Type B pancreatic cell (in vitro differentiated cells): ENCODE measurements at regions not wholly inside any gene's neighbourhood (a gene's known extent, or its start where the extent isn't known, plus 50 kb on each side); places are given as distances from the start of the nearest gene placed in this dataset.

ENCODE experiments used
- DNase-seq: peaks from one replicate; pipeline ENCODE4 v3.0.0; 2021; ENCODE audit warnings: mixed read lengths; ENCODE audit not compliant: unreplicated experiment; ENCODE audit errors: extremely low spot score
- H3K27ac Mint-ChIP-seq: 2 replicates; pipeline ENCODE4 v1.8.0; 2021; ENCODE audit warnings: mild to moderate bottlenecking, mixed read lengths
- H3K27me3 Mint-ChIP-seq: 2 replicates; pipeline ENCODE4 v1.8.0; 2021; ENCODE audit warnings: mixed read lengths
- H3K36me3 Mint-ChIP-seq: 2 replicates; pipeline ENCODE4 v1.8.0; 2021; ENCODE audit warnings: mixed read lengths
- H3K4me1 Mint-ChIP-seq: one replicate; pipeline ENCODE4 v1.8.0; 2021; ENCODE audit warnings: mixed read lengths; ENCODE audit not compliant: unreplicated experiment
- H3K4me3 Mint-ChIP-seq: 2 replicates; pipeline ENCODE4 v1.8.0; 2021; ENCODE audit warnings: mild to moderate bottlenecking, mixed read lengths
- H3K9me3 Mint-ChIP-seq: 2 replicates; pipeline ENCODE4 v1.8.0; 2021; ENCODE audit warnings: mixed read lengths
- TF ChIP-seq, protein P1 (sequence below): fragments of 200-600 bp; sonication (generic); conservative IDR thresholded peaks from 2 replicates; pipeline ENCODE4 v1.5.0; 2021; ENCODE audit warnings: antibody characterized with exemption, mild to moderate bottlenecking

DNA sequence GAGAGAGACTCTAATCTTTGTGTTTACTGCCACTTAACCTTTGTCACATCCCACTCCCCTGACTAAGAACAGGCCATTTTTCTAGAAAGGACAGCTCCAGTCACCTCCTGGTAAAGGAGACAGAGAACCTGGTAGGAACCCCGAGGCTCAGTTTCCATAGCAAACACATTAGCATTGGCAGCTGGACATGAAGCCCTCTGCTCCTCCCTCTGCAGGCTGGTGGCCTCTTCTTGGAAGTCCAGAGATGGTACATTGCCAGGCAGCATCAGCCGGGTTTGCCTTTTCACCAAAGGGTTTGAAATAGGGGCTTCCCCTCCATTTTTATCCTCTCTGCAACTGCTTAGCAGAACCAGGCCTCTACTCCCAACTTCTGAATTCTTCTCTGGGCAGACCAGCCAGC lies 213.4 kb upstream of the SEMA6D start:
- Mint-ChIP-seq H3K4me1 (peaks cover 11% of the 10 kb centered on the region), H3K27me3 (no peaks in the 10 kb centered on the region), H3K9me3 (no peaks in the 10 kb centered on the region), H3K4me3 (no peak overlapping the region), H3K36me3 (no peaks in the 10 kb centered on the region), H3K27ac (no peak overlapping the region)
- no peak for DNase-seq
- TF ChIP-seq, protein P1, sequence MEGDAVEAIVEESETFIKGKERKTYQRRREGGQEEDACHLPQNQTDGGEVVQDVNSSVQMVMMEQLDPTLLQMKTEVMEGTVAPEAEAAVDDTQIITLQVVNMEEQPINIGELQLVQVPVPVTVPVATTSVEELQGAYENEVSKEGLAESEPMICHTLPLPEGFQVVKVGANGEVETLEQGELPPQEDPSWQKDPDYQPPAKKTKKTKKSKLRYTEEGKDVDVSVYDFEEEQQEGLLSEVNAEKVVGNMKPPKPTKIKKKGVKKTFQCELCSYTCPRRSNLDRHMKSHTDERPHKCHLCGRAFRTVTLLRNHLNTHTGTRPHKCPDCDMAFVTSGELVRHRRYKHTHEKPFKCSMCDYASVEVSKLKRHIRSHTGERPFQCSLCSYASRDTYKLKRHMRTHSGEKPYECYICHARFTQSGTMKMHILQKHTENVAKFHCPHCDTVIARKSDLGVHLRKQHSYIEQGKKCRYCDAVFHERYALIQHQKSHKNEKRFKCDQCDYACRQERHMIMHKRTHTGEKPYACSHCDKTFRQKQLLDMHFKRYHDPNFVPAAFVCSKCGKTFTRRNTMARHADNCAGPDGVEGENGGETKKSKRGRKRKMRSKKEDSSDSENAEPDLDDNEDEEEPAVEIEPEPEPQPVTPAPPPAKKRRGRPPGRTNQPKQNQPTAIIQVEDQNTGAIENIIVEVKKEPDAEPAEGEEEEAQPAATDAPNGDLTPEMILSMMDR = no peak

- TF ChIP-seq, protein P1 = no peak
- H3K27me3 Mint-ChIP-seq = no peaks in the 10 kb centered on the region
- H3K36me3 Mint-ChIP-seq = no peaks in the 10 kb centered on the region
- peaks cover 11% of the 10 kb centered on the region for H3K4me1 Mint-ChIP-seq
- no peak overlapping the region for H3K27ac Mint-ChIP-seq
- DNase-seq = no peak
- no peak overlapping the region for H3K4me3 Mint-ChIP-seq
- H3K9me3 Mint-ChIP-seq = no peaks in the 10 kb centered on the region
These were observed 212.6 kb upstream of the SEMA6D start for GRCh38 chr15:47504624-47505256.

GRCh38 chr15:47505712-47506328 lies 211.5 kb upstream of the SEMA6D start:
- no peak overlapping the region for H3K4me3 Mint-ChIP-seq
- TF ChIP-seq, protein P1 = no peak
- no peaks in the 10 kb centered on the region for H3K36me3 Mint-ChIP-seq
- DNase-seq = no peak
- no peaks in the 10 kb centered on the region for H3K27me3 Mint-ChIP-seq
- no peak overlapping the region for H3K27ac Mint-ChIP-seq
- H3K4me1 Mint-ChIP-seq = peaks cover 11% of the 10 kb centered on the region
- no peaks in the 10 kb centered on the region for H3K9me3 Mint-ChIP-seq

GRCh38 chr15:47506329-47507100 lies 210.8 kb upstream of the SEMA6D start:
- no peak for DNase-seq
- TF ChIP-seq, protein P1 = no peak
- no peaks in the 10 kb centered on the region for H3K36me3 Mint-ChIP-seq
- no peak overlapping the region for H3K27ac Mint-ChIP-seq
- no peaks in the 10 kb centered on the region for H3K27me3 Mint-ChIP-seq
- no peak overlapping the region for H3K4me3 Mint-ChIP-seq
- peaks cover 11% of the 10 kb centered on the region for H3K4me1 Mint-ChIP-seq
- no peaks in the 10 kb centered on the region for H3K9me3 Mint-ChIP-seq

DNA sequence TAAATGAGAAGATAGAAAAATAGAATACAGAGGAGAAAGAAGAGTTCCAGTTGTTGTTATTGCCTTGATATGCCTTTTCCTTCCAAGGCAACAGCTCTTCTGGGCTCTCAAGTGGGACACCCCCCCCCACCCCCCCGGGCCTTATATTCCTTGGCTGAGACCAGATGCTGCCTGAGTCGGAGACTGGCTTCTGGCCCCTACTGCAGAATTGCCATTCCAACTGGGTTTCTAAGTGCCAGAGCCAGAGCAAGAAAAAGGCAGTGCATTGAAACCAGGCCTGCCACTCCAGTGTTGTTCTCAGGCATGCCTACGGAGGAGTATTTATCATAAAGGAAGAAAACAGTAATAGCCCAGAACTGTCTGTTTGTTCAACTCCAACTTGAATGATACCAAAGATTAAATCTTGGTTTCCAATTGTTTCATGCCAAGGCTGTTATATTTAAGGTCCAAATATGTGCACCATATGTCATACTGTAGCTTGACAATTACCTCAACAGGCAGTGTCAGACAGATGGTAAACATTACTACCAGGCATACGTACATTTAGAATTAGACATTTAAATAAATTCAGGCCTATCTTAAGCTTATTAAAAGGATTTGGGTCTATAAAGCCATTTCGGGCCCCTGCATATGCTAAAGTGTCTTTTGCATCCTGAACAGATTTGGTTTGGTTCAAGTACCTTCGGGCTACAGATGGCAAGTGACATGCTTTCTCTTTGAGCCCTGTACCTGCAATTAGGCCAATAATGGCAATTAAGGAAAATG lies 209.9 kb upstream of the SEMA6D start:
- TF ChIP-seq, protein P1 = no peak
- Mint-ChIP-seq H3K4me3 (no peak overlapping the region), H3K9me3 (no peaks in the 10 kb centered on the region), H3K27me3 (no peaks in the 10 kb centered on the region), H3K4me1 (peaks cover 11% of the 10 kb centered on the region), H3K27ac (no peak overlapping the region), H3K36me3 (no peaks in the 10 kb centered on the region)
- no peak for DNase-seq
